Testis (tissue), 2 donors: ENCODE measurements at regions not wholly inside any gene's neighbourhood (a gene's known extent, or its start where the extent isn't known, plus 50 kb on each side); places are given as distances from the start of the nearest gene placed in this dataset.

ENCODE experiments used
- POLR2A ChIP-seq: fragments of 450-650 bp; IDR thresholded peaks from one replicate; pipeline ENCODE4 v1.6.1; 2017; ENCODE audit warnings: antibody characterized with exemption, mild to moderate bottlenecking, moderate library complexity
- TF ChIP-seq, protein P1 (sequence below), 3 experiments: fragments of 450-650 bp in 2 of 3; fragments of 200-600 bp in 1 of 3; sonication (generic) in 1 of 3; IDR thresholded peaks; one replicate each; pipeline ENCODE4 v1.5.1; 2016 to 2019; ENCODE audit warnings: antibody characterized with exemption in 3 of 3, mild to moderate bottlenecking in 2 of 3, moderate library complexity in 1 of 3

GRCh38 chr11:38784164-38784563 lies 2186.1 kb upstream of the RAG2 start:
- TF ChIP-seq, protein P1, sequence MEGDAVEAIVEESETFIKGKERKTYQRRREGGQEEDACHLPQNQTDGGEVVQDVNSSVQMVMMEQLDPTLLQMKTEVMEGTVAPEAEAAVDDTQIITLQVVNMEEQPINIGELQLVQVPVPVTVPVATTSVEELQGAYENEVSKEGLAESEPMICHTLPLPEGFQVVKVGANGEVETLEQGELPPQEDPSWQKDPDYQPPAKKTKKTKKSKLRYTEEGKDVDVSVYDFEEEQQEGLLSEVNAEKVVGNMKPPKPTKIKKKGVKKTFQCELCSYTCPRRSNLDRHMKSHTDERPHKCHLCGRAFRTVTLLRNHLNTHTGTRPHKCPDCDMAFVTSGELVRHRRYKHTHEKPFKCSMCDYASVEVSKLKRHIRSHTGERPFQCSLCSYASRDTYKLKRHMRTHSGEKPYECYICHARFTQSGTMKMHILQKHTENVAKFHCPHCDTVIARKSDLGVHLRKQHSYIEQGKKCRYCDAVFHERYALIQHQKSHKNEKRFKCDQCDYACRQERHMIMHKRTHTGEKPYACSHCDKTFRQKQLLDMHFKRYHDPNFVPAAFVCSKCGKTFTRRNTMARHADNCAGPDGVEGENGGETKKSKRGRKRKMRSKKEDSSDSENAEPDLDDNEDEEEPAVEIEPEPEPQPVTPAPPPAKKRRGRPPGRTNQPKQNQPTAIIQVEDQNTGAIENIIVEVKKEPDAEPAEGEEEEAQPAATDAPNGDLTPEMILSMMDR (IDR thresholded peaks at IDR 0.05) = no peak
- TF ChIP-seq POLR2A = no peak
